SU-DHL-6 (cell line): ENCODE measurements at regions not wholly inside any gene's neighbourhood (a gene's known extent, or its start where the extent isn't known, plus 50 kb on each side); places are given as distances from the start of the nearest gene placed in this dataset.
"Not testable (repeated sequence)": the region's sequence is repeated elsewhere in the genome, so short reads cannot be mapped to it uniquely, and the experiment has no call there.

Experiments
- CTCF ChIP-seq: fragments of 200-600 bp; sonication (generic); IDR thresholded peaks from one replicate; pipeline ENCODE4 v1.5.1; 2017; ENCODE audit warnings: antibody characterized with exemption, mild to moderate bottlenecking, low read length, moderate library complexity; ENCODE audit not compliant: insufficient read depth, poor library complexity, severe bottlenecking
- EZH2phosphoT487 ChIP-seq: fragments of 200-600 bp; sonication (generic), shearing (Covaris generic); conservative IDR thresholded peaks from 2 replicates; pipeline ENCODE4 v1.6.1; 2018; ENCODE audit warnings: mild to moderate bottlenecking, antibody characterized with exemption, low read length, moderate library complexity, mixed read lengths

- TF ChIP-seq CTCF, EZH2phosphoT487: not testable (repeated sequence)
These were observed 952.6 kb downstream of the STIM2 start for GRCh38 chr4:27813226-27813625.
